Upper lobe of left lung (tissue), 4 donors: ENCODE measurements at regions not wholly inside any gene's neighbourhood (a gene's known extent, or its start where the extent isn't known, plus 50 kb on each side); places are given as distances from the start of the nearest gene placed in this dataset.

Source experiments
- CTCF ChIP-seq, 6 experiments: fragments of 450-650 bp in 4 of 6; fragments of 200-600 bp in 2 of 6; sonication (generic) in 2 of 6; IDR thresholded peaks; one replicate each; pipeline ENCODE4 v1.5.1; 2016 to 2019; ENCODE audit warnings: antibody characterized with exemption in 6 of 6
- EP300 ChIP-seq, 4 donors: sonication (generic); formaldehyde crosslinking; IDR thresholded peaks; one replicate each; pipeline ENCODE4 v1.5.1; 2017; ENCODE audit warnings: antibody characterized with exemption in 4 of 4, control low read depth in 2 of 4
- POLR2A ChIP-seq, 4 donors: fragments of 450-650 bp; IDR thresholded peaks; one replicate each; pipeline ENCODE4 v1.5.1; 2016 to 2017; ENCODE audit warnings: antibody characterized with exemption in 4 of 4, mild to moderate bottlenecking in 2 of 4

- no peak for TF ChIP-seq POLR2A (IDR thresholded peaks at IDR 0.05)
- TF ChIP-seq CTCF (IDR thresholded peaks at IDR 0.05), result no peak
- no peak for TF ChIP-seq EP300 (IDR thresholded peaks at IDR 0.05)
Observed at GRCh38 chr2:204355688-204356087, 189.6 kb upstream of the PARD3B start.
